Common myeloid progenitor, CD34-positive (primary cell): ENCODE measurements at regions not wholly inside any gene's neighbourhood (a gene's known extent, or its start where the extent isn't known, plus 50 kb on each side); places are given as distances from the start of the nearest gene placed in this dataset.

Experiments used
- CTCF ChIA-PET: fragments of 350-600 bp; sonication (Branson Sonifier 250); formaldehyde crosslinking; loops from one replicate; lab custom pipeline; 2021; ENCODE audit warnings: antibody characterized with exemption; lab: Charles Lee
- POLR2A ChIA-PET: fragments of 350-600 bp; sonication (Branson Sonifier 250); formaldehyde crosslinking; loops from one replicate; lab custom pipeline; 2021; ENCODE audit warnings: antibody characterized with exemption; lab: Charles Lee
- DNase-seq, 3 donors: peaks; one replicate each; pipeline versions ENCODE4 v3.0.0 to v3.0.0-alpha.2; 2013
- H3K27ac ChIP-seq, 2 experiments: 1 replicate in 1 of 2; 2 replicates in 1 of 2; pipeline ENCODE4 v1.7.0; 2013; ENCODE audit warnings: inconsistent platforms in 2 of 2, low read length in 2 of 2, mild to moderate bottlenecking in 2 of 2, low read depth in 1 of 2, moderate library complexity in 1 of 2; ENCODE audit not compliant: severe bottlenecking in 2 of 2, insufficient read depth in 1 of 2, poor library complexity in 1 of 2
- H3K27me3 ChIP-seq, 5 experiments: replicated peaks in 2 of 5; 1 replicate in 3 of 5; 2 replicates in 2 of 5; pipeline versions ENCODE4 v1.6.1 to v1.7.0; 2013; ENCODE audit warnings: low read length in 4 of 5, mild to moderate bottlenecking in 2 of 5, moderate library complexity in 2 of 5, inconsistent platforms in 1 of 5; ENCODE audit not compliant: insufficient read depth in 5 of 5, control insufficient read depth in 4 of 5
- H3K36me3 ChIP-seq, 4 experiments: 1 replicate in 2 of 4; 2 replicates in 2 of 4; pipeline versions ENCODE4 v1.6.1 to v1.7.0; 2013; ENCODE audit warnings: low read length in 3 of 4, control low read depth in 1 of 4, mild to moderate bottlenecking in 1 of 4; ENCODE audit not compliant: control insufficient read depth in 4 of 4, insufficient read depth in 4 of 4
- H3K4me1 ChIP-seq, 4 experiments: 1 replicate in 3 of 4; 2 replicates in 1 of 4; pipeline versions ENCODE4 v1.6.1 to v1.7.1; 2013; ENCODE audit warnings: low read length in 3 of 4, mild to moderate bottlenecking in 3 of 4, control low read depth in 1 of 4, inconsistent platforms in 1 of 4, moderate library complexity in 1 of 4; ENCODE audit not compliant: control insufficient read depth in 4 of 4, insufficient read depth in 4 of 4; ENCODE audit errors: control extremely low read depth in 1 of 4
- H3K4me3 ChIP-seq, 7 experiments: 1 replicate in 4 of 7; 2 replicates in 3 of 7; pipeline versions ENCODE4 v1.5.1 to v1.7.0; 2013; ENCODE audit warnings: mild to moderate bottlenecking in 7 of 7, low read length in 6 of 7, moderate library complexity in 6 of 7, inconsistent platforms in 2 of 7, low read depth in 2 of 7, control low read depth in 1 of 7; ENCODE audit not compliant: insufficient read depth in 4 of 7, control insufficient read depth in 1 of 7; ENCODE audit errors: extremely low read depth in 1 of 7
- H3K9me3 ChIP-seq, 5 experiments: 1 replicate in 4 of 5; 2 replicates in 1 of 5; pipeline versions ENCODE4 v1.6.1 to v1.7.1; 2013; ENCODE audit warnings: low read length in 4 of 5, mild to moderate bottlenecking in 2 of 5, inconsistent platforms in 1 of 5, low read depth in 1 of 5, moderate library complexity in 1 of 5; ENCODE audit not compliant: control insufficient read depth in 4 of 5, insufficient read depth in 2 of 5; ENCODE audit errors: control extremely low read depth in 1 of 5
- WGBS: methylation state at CpG from one replicate; pipeline ENCODE4 v1.1.5; 2013; ENCODE audit not compliant: insufficient coverage; 5-methylcytosine and 5-hydroxymethylcytosine counted together

GRCh38 chr4:185920171-185920570 is 108.2 kb upstream of the SORBS2 start:
- no peak overlapping the region for H3K27ac ChIP-seq
- no peaks in the 10 kb centered on the region for H3K36me3 ChIP-seq
- ChIA-PET POLR2A (no interaction called here), CTCF (no interaction called here)
- peaks cover 0 to 14% (median 3%) of the 10 kb centered on the region in 5 experiments for H3K27me3 ChIP-seq
- H3K4me3 ChIP-seq: no peak overlapping the region
- DNase-seq: no peak
- H3K4me1 ChIP-seq: peaks cover 0 to 4% (median 0%) of the 10 kb centered on the region in 4 experiments
- no peaks in the 10 kb centered on the region for H3K9me3 ChIP-seq
- 98% methylated on average over 4 of the region's 6 CpGs for WGBS

- Histone ChIP-seq H3K27ac (no peak overlapping the region), H3K27me3 (peaks cover 0 to 14% (median 3%) of the 10 kb centered on the region in 5 experiments), H3K36me3 (no peaks in the 10 kb centered on the region), H3K4me3 (no peak overlapping the region), H3K9me3 (no peaks in the 10 kb centered on the region), H3K4me1 (peaks cover 0 to 4% (median 0%) of the 10 kb centered on the region in 4 experiments)
- CTCF ChIA-PET: no interaction called here
- POLR2A ChIA-PET: no interaction called here
- 96% methylated on average over 8 of the region's 10 CpGs for WGBS
- DNase-seq: no peak
These were observed 108.8 kb upstream of the SORBS2 start for GRCh38 chr4:185920691-185921260.

GRCh38 chr4:185921583-185922555 is 109.9 kb upstream of the SORBS2 start:
- Histone ChIP-seq H3K4me1 (peaks cover 0 to 4% (median 0%) of the 10 kb centered on the region in 4 experiments), H3K27ac (no peak overlapping the region)

GRCh38 chr4:185924458-185925044 is 112.6 kb upstream of the SORBS2 start:
- H3K4me3 ChIP-seq: no peak overlapping the region
- H3K9me3 ChIP-seq: no peaks in the 10 kb centered on the region
- peaks cover 0 to 14% (median 3%) of the 10 kb centered on the region in 5 experiments for H3K27me3 ChIP-seq
- H3K36me3 ChIP-seq: no peaks in the 10 kb centered on the region
- ChIA-PET POLR2A (no interaction called here), CTCF (no interaction called here)
- peaks cover 0 to 4% (median 0%) of the 10 kb centered on the region in 4 experiments for H3K4me1 ChIP-seq
- WGBS: 98% methylated on average over 14 of the region's 17 CpGs
- no peak for DNase-seq
- no peak overlapping the region for H3K27ac ChIP-seq

More at GRCh38 chr4:185921583-185922555, 109.9 kb upstream of the SORBS2 start:
- CTCF ChIA-PET: no interaction called here
- no peaks in the 10 kb centered on the region for H3K9me3 ChIP-seq
- POLR2A ChIA-PET: no interaction called here
- no peaks in the 10 kb centered on the region for H3K36me3 ChIP-seq
- H3K4me3 ChIP-seq: no peak overlapping the region
- 12% methylated on average over 4 of the region's 9 CpGs for WGBS
- peaks cover 0 to 14% (median 3%) of the 10 kb centered on the region in 5 experiments for H3K27me3 ChIP-seq
- DNase-seq: no peak

GRCh38 chr4:185925910-185926360 is 113.9 kb upstream of the SORBS2 start:
- DNase-seq: no peak
- H3K4me3 ChIP-seq: no peak overlapping the region
- H3K4me1 ChIP-seq: peaks cover 0 to 4% (median 0%) of the 10 kb centered on the region in 4 experiments
- H3K27ac ChIP-seq: no peak overlapping the region
- H3K27me3 ChIP-seq: peaks cover 0 to 12% (median under 1%) of the 10 kb centered on the region in 5 experiments
- CTCF ChIA-PET: no interaction called here
- H3K9me3 ChIP-seq: no peaks in the 10 kb centered on the region
- POLR2A ChIA-PET: no interaction called here
- WGBS: 97% methylated on average over 15 of the region's 15 CpGs
- H3K36me3 ChIP-seq: no peaks in the 10 kb centered on the region

GRCh38 chr4:185931375-185931774 is 119.4 kb upstream of the SORBS2 start:
- no peak for DNase-seq
- CTCF ChIA-PET: no interaction called here
- POLR2A ChIA-PET: interaction anchor here (0.6 kb wide), 1 partner anchor 9 kb away, joined by 3 read pairs; no protein-coding TSS in a partner anchor
- Histone ChIP-seq H3K4me1 (no peaks in the 10 kb centered on the region), H3K27ac (no peak overlapping the region), H3K9me3 (no peaks in the 10 kb centered on the region), H3K36me3 (no peaks in the 10 kb centered on the region), H3K27me3 (peaks cover 0 to 7% (median 0%) of the 10 kb centered on the region in 5 experiments), H3K4me3 (no peak overlapping the region)
- WGBS: 96% methylated on average over 5 of the region's 5 CpGs
